Left hindlimb (tissue), 1 donor: ENCODE measurements at regions not wholly inside any gene's neighbourhood (a gene's known extent, or its start where the extent isn't known, plus 50 kb on each side); places are given as distances from the start of the nearest gene placed in this dataset.
A peak's percentile ranks its signal among the peaks of the same experiment; 100 is the strongest.

Experiments
- DNase-seq: peaks from one replicate; pipeline ENCODE4 v3.0.0-alpha.2; 2018

GRCh38 chr5:33337637-33337992 is 103.2 kb upstream of the TARS1 start:
- DNase-seq = peak; percentile 35

- DNase-seq = no peak
These were observed 102.2 kb upstream of the TARS1 start for GRCh38 chr5:33338336-33339110.

GRCh38 chr5:33339413-33339812 is 101.4 kb upstream of the TARS1 start:
- DNase-seq = no peak

GRCh38 chr5:33340195-33340594 is 100.6 kb upstream of the TARS1 start:
- DNase-seq = no peak

GRCh38 chr5:33341351-33341750 is 99.4 kb upstream of the TARS1 start:
- DNase-seq = no peak

GRCh38 chr5:33343676-33344327 is 97.0 kb upstream of the TARS1 start:
- no peak for DNase-seq

GRCh38 chr5:33346534-33346933 is 94.2 kb upstream of the TARS1 start:
- no peak for DNase-seq

GRCh38 chr5:33361781-33362180 is 79.0 kb upstream of the TARS1 start:
- no peak for DNase-seq

- no peak for DNase-seq
These were observed 77.8 kb upstream of the TARS1 start for GRCh38 chr5:33362915-33363314.

- no peak for DNase-seq
These were observed 77.2 kb upstream of the TARS1 start for GRCh38 chr5:33363537-33363936.

- no peak for DNase-seq
These were observed 76.4 kb upstream of the TARS1 start for GRCh38 chr5:33364406-33364805.

- no peak for DNase-seq
These were observed 73.3 kb upstream of the TARS1 start for GRCh38 chr5:33367416-33367815.

GRCh38 chr5:33369485-33370465 is 71.0 kb upstream of the TARS1 start:
- no peak for DNase-seq

- no peak for DNase-seq
These were observed 70.3 kb upstream of the TARS1 start for GRCh38 chr5:33370466-33370859.

- no peak for DNase-seq
These were observed 69.1 kb upstream of the TARS1 start for GRCh38 chr5:33371660-33372059.

- no peak for DNase-seq
These were observed 67.9 kb upstream of the TARS1 start for GRCh38 chr5:33372721-33373472.

- DNase-seq = no peak
These were observed 64.9 kb upstream of the TARS1 start for GRCh38 chr5:33375900-33376299.

- DNase-seq = no peak
These were observed 61.0 kb upstream of the TARS1 start for GRCh38 chr5:33379757-33380156.

GRCh38 chr5:33381243-33381642 is 59.5 kb upstream of the TARS1 start:
- no peak for DNase-seq
